Embryonic facial prominence (tissue), 1 donor: ENCODE measurements at regions not wholly inside any gene's neighbourhood (a gene's known extent, or its start where the extent isn't known, plus 50 kb on each side); places are given as distances from the start of the nearest gene placed in this dataset.

ENCODE experiments used
- DNase-seq: peaks from one replicate; pipeline ENCODE4 v3.0.0-alpha.2; 2016; ENCODE audit errors: extremely low spot score

GRCh38 chr21:24895885-24896734, 711.2 kb downstream of the MRPL39 start:
- DNase-seq: no peak

GRCh38 chr21:24894324-24894723, 713.0 kb downstream of the MRPL39 start:
- DNase-seq: no peak

GRCh38 chr21:24890021-24890420, 717.3 kb downstream of the MRPL39 start:
- DNase-seq: no peak

GRCh38 chr21:24881506-24881905, 725.8 kb downstream of the MRPL39 start:
- no peak for DNase-seq

- no peak for DNase-seq
These were observed 736.6 kb downstream of the MRPL39 start for GRCh38 chr21:24870633-24871032.

- no peak for DNase-seq
These were observed 737.4 kb downstream of the MRPL39 start for GRCh38 chr21:24869862-24870261.

GRCh38 chr21:24868117-24868516, 739.2 kb downstream of the MRPL39 start:
- DNase-seq: no peak

- no peak for DNase-seq
These were observed 745.8 kb downstream of the MRPL39 start for GRCh38 chr21:24861471-24861870.

GRCh38 chr21:24856326-24856725, 751.0 kb downstream of the MRPL39 start:
- no peak for DNase-seq

- no peak for DNase-seq
These were observed 754.6 kb downstream of the MRPL39 start for GRCh38 chr21:24852610-24853195.

GRCh38 chr21:24850121-24850520, 757.2 kb downstream of the MRPL39 start:
- no peak for DNase-seq

- DNase-seq: no peak
These were observed 762.6 kb downstream of the MRPL39 start for GRCh38 chr21:24844671-24845070.

GRCh38 chr21:24840287-24840686, 767.0 kb downstream of the MRPL39 start:
- no peak for DNase-seq

GRCh38 chr21:24832961-24833360, 774.3 kb downstream of the MRPL39 start:
- DNase-seq: no peak

GRCh38 chr21:24829397-24829796, 777.9 kb downstream of the MRPL39 start:
- no peak for DNase-seq

- no peak for DNase-seq
These were observed 780.5 kb downstream of the MRPL39 start for GRCh38 chr21:24826822-24827221.

- DNase-seq: no peak
These were observed 781.9 kb downstream of the MRPL39 start for GRCh38 chr21:24825348-24825747.

- no peak for DNase-seq
These were observed 783.1 kb downstream of the MRPL39 start for GRCh38 chr21:24824209-24824608.

GRCh38 chr21:24823247-24823646, 784.0 kb downstream of the MRPL39 start:
- no peak for DNase-seq

GRCh38 chr21:24785033-24785432, 822.2 kb downstream of the MRPL39 start:
- DNase-seq: no peak

- no peak for DNase-seq
These were observed 826.1 kb downstream of the MRPL39 start for GRCh38 chr21:24781146-24781545.

- DNase-seq: no peak
These were observed 847.8 kb downstream of the MRPL39 start for GRCh38 chr21:24759348-24760075.

GRCh38 chr21:24738063-24738462, 869.2 kb downstream of the MRPL39 start:
- DNase-seq: no peak
